ENCODE measurements at regions not wholly inside any gene's neighbourhood (a gene's known extent, or its start where the extent isn't known, plus 50 kb on each side); places are given as distances from the start of the nearest gene placed in this dataset.
"Not testable (repeated sequence)": the region's sequence is repeated elsewhere in the genome, so short reads cannot be mapped to it uniquely, and the experiment has no call there.

DNA sequence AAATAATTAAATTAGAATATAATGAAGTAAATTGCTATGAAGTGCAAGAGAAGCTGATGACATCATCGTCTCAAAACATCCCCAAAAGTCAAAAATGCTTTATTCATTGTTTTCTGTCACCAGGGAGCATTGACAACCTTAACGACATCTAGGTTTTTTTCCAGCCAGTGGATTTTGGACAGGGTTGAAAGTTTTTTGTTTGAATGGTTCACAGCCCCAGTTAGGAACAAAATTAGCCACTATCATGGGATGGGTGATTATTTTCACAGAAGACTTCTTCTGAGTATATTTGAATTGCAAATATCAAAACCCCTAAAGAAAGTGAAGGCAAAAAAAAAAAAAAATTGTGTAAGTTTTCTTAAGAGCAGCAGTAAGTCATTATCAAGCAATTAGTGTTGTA is 826.1 kb downstream of the STPG2 start:
- 30 to 44% (median 30%) methylated on average over 2 of the region's 2 CpGs for WGBS, 4 donors
- H3K9me3 ChIP-seq = peaks cover 0 to 2% (median 0%) of the 10 kb centered on the region in 12 donors

DNA sequence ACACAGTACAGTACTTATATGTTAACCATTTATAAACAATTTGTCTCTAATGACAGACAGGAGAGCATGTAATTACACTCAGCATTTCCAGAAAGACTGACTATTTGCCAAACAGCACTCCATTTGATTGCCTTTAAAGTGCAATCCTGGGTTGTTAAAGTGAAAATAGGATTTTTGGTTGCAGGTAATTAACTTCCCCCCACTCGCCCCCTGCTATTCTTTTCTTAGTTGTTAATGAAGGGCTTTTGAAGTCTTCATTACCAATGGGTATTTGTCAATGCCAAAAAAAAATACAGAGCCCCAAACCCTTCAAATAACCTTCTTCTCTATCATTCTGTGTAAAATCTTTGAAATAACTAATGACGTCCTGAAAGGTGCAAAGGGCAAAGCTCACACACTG is 825.6 kb downstream of the STPG2 start:
- H3K27ac ChIP-seq = no peak overlapping the region
- no peak for TF ChIP-seq POLR2A (IDR thresholded peaks at IDR 0.05)
- TF ChIP-seq, protein P1, sequence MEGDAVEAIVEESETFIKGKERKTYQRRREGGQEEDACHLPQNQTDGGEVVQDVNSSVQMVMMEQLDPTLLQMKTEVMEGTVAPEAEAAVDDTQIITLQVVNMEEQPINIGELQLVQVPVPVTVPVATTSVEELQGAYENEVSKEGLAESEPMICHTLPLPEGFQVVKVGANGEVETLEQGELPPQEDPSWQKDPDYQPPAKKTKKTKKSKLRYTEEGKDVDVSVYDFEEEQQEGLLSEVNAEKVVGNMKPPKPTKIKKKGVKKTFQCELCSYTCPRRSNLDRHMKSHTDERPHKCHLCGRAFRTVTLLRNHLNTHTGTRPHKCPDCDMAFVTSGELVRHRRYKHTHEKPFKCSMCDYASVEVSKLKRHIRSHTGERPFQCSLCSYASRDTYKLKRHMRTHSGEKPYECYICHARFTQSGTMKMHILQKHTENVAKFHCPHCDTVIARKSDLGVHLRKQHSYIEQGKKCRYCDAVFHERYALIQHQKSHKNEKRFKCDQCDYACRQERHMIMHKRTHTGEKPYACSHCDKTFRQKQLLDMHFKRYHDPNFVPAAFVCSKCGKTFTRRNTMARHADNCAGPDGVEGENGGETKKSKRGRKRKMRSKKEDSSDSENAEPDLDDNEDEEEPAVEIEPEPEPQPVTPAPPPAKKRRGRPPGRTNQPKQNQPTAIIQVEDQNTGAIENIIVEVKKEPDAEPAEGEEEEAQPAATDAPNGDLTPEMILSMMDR (IDR thresholded peaks at IDR 0.05) = no peak
- no peaks in the 10 kb centered on the region for H3K36me3 ChIP-seq
- 24 to 35% (median 34%) methylated on average over 2 of the region's 2 CpGs for WGBS, 4 donors
- H3K27me3 ChIP-seq = no peaks in the 10 kb centered on the region
- intact Hi-C loops (cut with DNase I) = no loop called here
- no peak overlapping the region for H3K4me3 ChIP-seq
- DNase-seq (no peak), ATAC-seq (no peak)
- H3K9me3 ChIP-seq = peaks cover 0 to 2% (median 0%) of the 10 kb centered on the region in 12 donors
- H3K4me1 ChIP-seq = no peaks in the 10 kb centered on the region

More for the DNA sequence above, 826.1 kb downstream of the STPG2 start:
- Histone ChIP-seq H3K4me1 (no peaks in the 10 kb centered on the region), H3K27me3 (no peaks in the 10 kb centered on the region), H3K27ac (no peak overlapping the region), H3K36me3 (no peaks in the 10 kb centered on the region), H3K4me3 (no peak overlapping the region)
- TF ChIP-seq POLR2A (IDR thresholded peaks at IDR 0.05) = no peak
- TF ChIP-seq, protein P1 (IDR thresholded peaks at IDR 0.05) = no peak
- no peak for DNase-seq
- no peak for ATAC-seq
- intact Hi-C loops (cut with DNase I) = no loop called here

DNA sequence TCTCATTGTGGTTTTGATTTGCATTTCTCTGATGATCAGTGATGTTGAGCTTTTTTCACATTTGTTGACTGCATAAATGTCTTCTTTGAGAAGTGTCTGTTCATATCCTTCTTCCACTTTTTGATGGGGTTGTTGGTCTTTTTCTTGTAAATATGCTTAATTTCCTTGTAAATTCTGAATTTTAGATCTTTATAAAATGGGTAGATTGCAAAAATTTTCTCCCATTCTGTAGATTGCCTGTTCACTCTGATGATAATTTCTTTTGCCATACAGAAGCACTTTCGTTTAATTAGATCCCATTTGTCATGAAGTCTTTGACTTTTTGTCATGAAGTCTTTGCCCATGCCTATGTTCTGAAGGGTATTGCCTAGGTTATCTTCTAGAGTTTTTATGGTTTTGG is 817.5 kb downstream of the STPG2 start:
- WGBS, 4 donors = 22 to 66% (median 49%) methylated on average over 1 of the region's 1 CpG
- H3K4me1 ChIP-seq; H3K36me3 ChIP-seq; ATAC-seq; H3K27ac ChIP-seq; H3K27me3 ChIP-seq; H3K4me3 ChIP-seq; intact Hi-C loops (cut with DNase I); DNase-seq: not testable (repeated sequence)
- H3K9me3 ChIP-seq = peaks cover 0 to 30% (median 4%) of the 10 kb centered on the region in 12 donors

DNA sequence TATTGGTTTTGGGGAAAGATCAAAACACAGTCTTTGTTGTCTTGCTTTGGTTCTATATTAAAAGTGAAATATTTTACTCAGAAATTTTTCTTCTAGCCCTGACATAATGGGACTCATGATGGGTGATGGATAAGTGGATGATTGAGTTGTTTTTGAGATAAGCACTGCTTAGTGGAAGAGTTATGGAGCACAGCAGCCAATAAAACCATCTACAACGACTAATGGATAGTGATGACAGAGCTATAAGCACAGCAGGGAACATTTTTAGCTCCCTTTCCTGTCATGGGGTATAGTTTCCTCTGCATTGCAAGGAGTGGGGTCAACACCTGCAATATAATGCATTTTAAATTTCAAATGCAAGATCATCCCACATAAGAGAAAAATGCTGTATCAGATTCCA is 812.4 kb downstream of the STPG2 start:
- no peak for ATAC-seq
- H3K4me1 ChIP-seq = no peaks in the 10 kb centered on the region
- 29 to 42% (median 36%) methylated on average over 1 of the region's 1 CpG for WGBS, 4 donors
- intact Hi-C loops (cut with DNase I) = no loop called here
- no peak for TF ChIP-seq POLR2A (IDR thresholded peaks at IDR 0.05)
- TF ChIP-seq, protein P1 (IDR thresholded peaks at IDR 0.05) = no peak
- no peak overlapping the region for H3K4me3 ChIP-seq
- H3K27me3 ChIP-seq = no peaks in the 10 kb centered on the region
- H3K9me3 ChIP-seq = peaks cover 0 to 13% (median 2%) of the 10 kb centered on the region in 12 donors
- no peak overlapping the region for H3K27ac ChIP-seq
- no peak for DNase-seq
- no peaks in the 10 kb centered on the region for H3K36me3 ChIP-seq

- DNase-seq (no peak), ATAC-seq (no peak)
- H3K36me3 ChIP-seq = no peaks in the 10 kb centered on the region
- intact Hi-C loops (cut with DNase I) = no loop called here
- peaks cover 0 to 17% (median 5%) of the 10 kb centered on the region in 12 donors for H3K9me3 ChIP-seq
- 58 to 71% (median 66%) methylated on average over 2 of the region's 2 CpGs for WGBS, 4 donors
- no peak overlapping the region for H3K27ac ChIP-seq
- H3K27me3 ChIP-seq = no peaks in the 10 kb centered on the region
- TF ChIP-seq, protein P1 (IDR thresholded peaks at IDR 0.05) = no peak
- no peak for TF ChIP-seq POLR2A (IDR thresholded peaks at IDR 0.05)
- no peaks in the 10 kb centered on the region for H3K4me1 ChIP-seq
- no peak overlapping the region for H3K4me3 ChIP-seq
These were observed 808.9 kb downstream of the STPG2 start for GRCh38 chr4:97334348-97334747.
